SK-N-SH (cell line): ENCODE measurements at regions not wholly inside any gene's neighbourhood (a gene's known extent, or its start where the extent isn't known, plus 50 kb on each side); places are given as distances from the start of the nearest gene placed in this dataset.

ENCODE experiments used
- CTCF ChIA-PET: fragments of 300-600, 350-600 bp; formaldehyde crosslinking; extraction: SDS; loops from one replicate; lab custom pipeline; 2021; lab: Yijun Ruan, JAX
- POLR2A ChIA-PET: fragments of 350-600 bp; sonication (Branson Sonifier 250); formaldehyde crosslinking; extraction: SDS; loops from one replicate; lab custom pipeline; 2020; ENCODE audit warnings: antibody characterized with exemption, inconsistent platforms; lab: Yijun Ruan, JAX
- DNase-seq: peaks from one replicate; pipeline ENCODE4 v3.0.0; 2012
- H2AFZ ChIP-seq: fragments of 200-600 bp; sonication (generic); 2 replicates; pipeline ENCODE4 v1.8.1; 2016; ENCODE audit warnings: antibody characterized with exemption, mild to moderate bottlenecking, low read depth
- H3F3A ChIP-seq: fragments of 200-600 bp; sonication (generic); replicated peaks from 2 replicates; pipeline ENCODE3; 2016; ENCODE audit warnings: antibody characterized with exemption, mild to moderate bottlenecking; ENCODE audit not compliant: insufficient read depth
- H3K27ac ChIP-seq, 2 experiments: fragments of 200-500 bp in 1 of 2; fragments of 200-600 bp in 1 of 2; sonication (Bioruptor generic) in 1 of 2; sonication (generic), shearing (Covaris generic) in 1 of 2; 2 replicates each; pipeline versions ENCODE4 v1.5.1 to v1.6.1; 2014 to 2016; ENCODE audit warnings: low read depth in 2 of 2, inconsistent platforms in 1 of 2, low read length in 1 of 2, mild to moderate bottlenecking in 1 of 2, mixed read lengths in 1 of 2
- H3K27me3 ChIP-seq: fragments of 200-600 bp; sonication (generic), shearing (Covaris generic); 2 replicates; pipeline ENCODE4 v1.6.1; 2016; ENCODE audit warnings: mixed run types; ENCODE audit not compliant: insufficient read depth
- H3K36me3 ChIP-seq, 2 experiments: fragments of 200-500 bp in 1 of 2; fragments of 200-600 bp in 1 of 2; sonication (Bioruptor generic) in 1 of 2; sonication (generic) in 1 of 2; replicated peaks in 1 of 2; 2 replicates each; pipeline versions ENCODE3 to v1.5.1; 2014 to 2016; ENCODE audit warnings: low read length in 1 of 2, mild to moderate bottlenecking in 1 of 2; ENCODE audit not compliant: insufficient read depth in 2 of 2, control insufficient read depth in 1 of 2
- H3K4me1 ChIP-seq, 2 experiments: fragments of 200-500 bp in 1 of 2; fragments of 200-600 bp in 1 of 2; sonication (Bioruptor generic) in 1 of 2; sonication (generic), shearing (Covaris generic) in 1 of 2; 2 replicates each; pipeline versions ENCODE4 v1.5.1 to v1.6.1; 2014 to 2016; ENCODE audit warnings: low read depth in 1 of 2, low read length in 1 of 2, mixed run types in 1 of 2; ENCODE audit not compliant: insufficient read depth in 2 of 2, control insufficient read depth in 1 of 2
- H3K4me2 ChIP-seq: fragments of 200-600 bp; sonication (generic), shearing (Covaris generic); 2 replicates; pipeline ENCODE4 v1.6.1; 2017; ENCODE audit warnings: mixed run types
- H3K4me3 ChIP-seq, 2 experiments: fragments of 200-500 bp in 1 of 2; fragments of 200-600 bp in 1 of 2; sonication (Bioruptor generic) in 1 of 2; sonication (generic), shearing (Covaris generic) in 1 of 2; 2 replicates each; pipeline versions ENCODE4 v1.5.1 to v1.8.1; 2014 to 2016; ENCODE audit warnings: low read depth in 2 of 2, inconsistent platforms in 1 of 2, low read length in 1 of 2, mild to moderate bottlenecking in 1 of 2, mixed read lengths in 1 of 2, moderate library complexity in 1 of 2
- H3K79me2 ChIP-seq: fragments of 200-600 bp; sonication (generic); 2 replicates; pipeline ENCODE4 v1.8.1; 2017; ENCODE audit warnings: mild to moderate bottlenecking; ENCODE audit not compliant: insufficient read depth
- H3K9ac ChIP-seq: fragments of 200-600 bp; sonication (generic); 2 replicates; pipeline ENCODE4 v1.6.1; 2017; ENCODE audit warnings: mixed run types
- H3K9me2 ChIP-seq: fragments of 200-600 bp; sonication (generic); 2 replicates; pipeline ENCODE4 v1.6.1; 2017; ENCODE audit warnings: mixed run types
- H3K9me3 ChIP-seq: fragments of 200-600 bp; sonication (generic); 2 replicates; pipeline ENCODE4 v1.6.1; 2017; ENCODE audit warnings: mixed run types, mild to moderate bottlenecking, moderate library complexity
- H4K20me1 ChIP-seq: fragments of 200-600 bp; sonication (generic); 2 replicates; pipeline ENCODE4 v1.6.1; 2017; ENCODE audit warnings: mild to moderate bottlenecking, mixed run types; ENCODE audit not compliant: insufficient read depth
- ELF1 ChIP-seq: IDR thresholded peaks from 2 replicates; pipeline ENCODE4 v1.4.0; 2012
- FOSL2 ChIP-seq: IDR thresholded peaks from 2 replicates; pipeline ENCODE4 v1.4.0; 2012; ENCODE audit warnings: low read depth, mild to moderate bottlenecking, moderate library complexity, borderline replicate concordance
- GABPA ChIP-seq: IDR thresholded peaks from 2 replicates; pipeline ENCODE4 v1.4.0; 2012; ENCODE audit warnings: low read depth, mild to moderate bottlenecking
- MXI1 ChIP-seq: IDR thresholded peaks from 2 replicates; pipeline ENCODE4 v1.6.1; 2012; ENCODE audit warnings: mild to moderate bottlenecking, low read depth, low read length, improper control_type of control experiment
- NRF1 ChIP-seq: IDR thresholded peaks from 2 replicates; pipeline ENCODE4 v1.6.1; 2012; ENCODE audit warnings: low read depth, mild to moderate bottlenecking, low read length
- POLR2AphosphoS5 ChIP-seq: IDR thresholded peaks from 2 replicates; pipeline ENCODE4 v1.6.1; 2012; ENCODE audit warnings: low read depth, low read length
- RFX5 ChIP-seq: IDR thresholded peaks from 2 replicates; pipeline ENCODE4 v1.6.1; 2012; ENCODE audit warnings: mild to moderate bottlenecking, improper control_type of control experiment, low read length
- RXRA ChIP-seq: IDR thresholded peaks from 2 replicates; pipeline ENCODE4 v1.4.0; 2012; ENCODE audit warnings: low read depth, mild to moderate bottlenecking, borderline replicate concordance
- SMC3 ChIP-seq: IDR thresholded peaks from 2 replicates; pipeline ENCODE4 v1.6.1; 2012; ENCODE audit warnings: low read depth, low read length, improper control_type of control experiment
- TAF1 ChIP-seq: IDR thresholded peaks from 2 replicates; pipeline ENCODE4 v1.6.1; 2012; ENCODE audit warnings: low read depth, mild to moderate bottlenecking, low read length, moderate library complexity, borderline replicate concordance
- YY1 ChIP-seq: IDR thresholded peaks from 2 replicates; pipeline ENCODE4 v1.4.0; 2012; ENCODE audit warnings: low read depth, mild to moderate bottlenecking
- WGBS: methylation state at CpG from one replicate; pipeline ENCODE4 v1.1.6; 2017; ENCODE audit warnings: low lambda C conversion rate; 5-methylcytosine and 5-hydroxymethylcytosine counted together
- TF ChIP-seq, protein P1 (sequence below): fragments of 150-350 bp; IDR thresholded peaks from 2 replicates; pipeline ENCODE4 v1.6.1; 2017; ENCODE audit warnings: antibody characterized with exemption, low read length, low read depth, borderline replicate concordance
- TF ChIP-seq, protein P2 (sequence below): IDR thresholded peaks from 2 replicates; pipeline ENCODE4 v1.6.1; 2012; ENCODE audit warnings: mild to moderate bottlenecking, low read depth, low read length, moderate library complexity
- TF ChIP-seq, protein P3 (sequence below): fragments of 200-600 bp; sonication (generic); IDR thresholded peaks from 2 replicates; pipeline ENCODE4 v1.6.1; 2017; ENCODE audit warnings: antibody characterized with exemption, mild to moderate bottlenecking, moderate library complexity

DNA sequence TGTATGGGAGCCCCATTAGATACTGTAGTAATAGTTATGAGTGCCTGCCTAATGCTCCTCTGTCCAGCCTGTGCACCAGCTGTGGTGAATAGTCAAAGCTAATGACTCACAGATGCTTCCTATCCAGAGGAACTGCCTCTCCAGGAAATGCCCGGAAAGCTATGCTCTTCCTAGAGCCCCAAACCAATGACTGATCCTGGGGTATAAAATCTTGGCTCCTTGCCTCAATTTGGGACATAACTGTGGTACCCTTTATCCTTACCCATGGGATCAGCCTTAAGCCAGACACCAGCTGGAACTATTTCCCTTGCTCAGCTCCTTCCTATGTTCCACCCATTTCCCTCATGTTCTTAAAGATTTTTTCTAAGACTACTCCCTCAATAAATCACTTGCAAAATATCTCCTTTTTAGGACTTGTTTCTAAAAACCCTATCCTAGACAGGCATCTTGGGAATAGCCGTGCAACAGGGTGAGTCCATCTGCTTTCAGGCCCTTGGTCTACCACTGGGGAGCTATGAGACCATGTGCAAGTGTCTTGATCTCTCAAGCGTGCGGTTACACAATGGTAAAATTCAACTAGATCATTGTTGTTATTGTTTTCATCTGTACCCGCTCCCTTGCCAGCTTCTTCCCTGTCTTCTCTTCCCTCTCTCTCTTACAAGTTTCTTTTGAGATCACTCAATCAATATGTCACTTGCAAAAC is 283.7 kb downstream of the BTBD3 start:
- no peak overlapping the region for H3K27ac ChIP-seq
- no peaks in the 10 kb centered on the region for H3K9me3 ChIP-seq
- no peaks in the 10 kb centered on the region for H3K36me3 ChIP-seq
- H3K4me1 ChIP-seq, result no peaks in the 10 kb centered on the region
- peak; percentile 1 for DNase-seq
- ChIA-PET POLR2A (no interaction called here), CTCF (interaction anchor here (1.2 kb wide), 1 partner anchor 9 kb away, joined by 3 read pairs; no protein-coding TSS in a partner anchor)
- no peaks in the 10 kb centered on the region for H3K9me2 ChIP-seq
- no peak overlapping the region for H3K4me3 ChIP-seq
- H2AFZ ChIP-seq, result no peak overlapping the region
- no peaks in the 10 kb centered on the region for H4K20me1 ChIP-seq
- no peaks in the 10 kb centered on the region for H3K27me3 ChIP-seq
- H3K79me2 ChIP-seq, result no peaks in the 10 kb centered on the region
- no peaks in the 10 kb centered on the region for H3F3A ChIP-seq
- no peak overlapping the region for H3K4me2 ChIP-seq
- H3K9ac ChIP-seq, result no peak overlapping the region
- TF ChIP-seq MXI1 (no peak), YY1 (no peak), TAF1 (no peak), FOSL2 (no peak), NRF1 (no peak), RXRA (no peak), ELF1 (no peak), SMC3 (no peak)
- TF ChIP-seq, protein P1, sequence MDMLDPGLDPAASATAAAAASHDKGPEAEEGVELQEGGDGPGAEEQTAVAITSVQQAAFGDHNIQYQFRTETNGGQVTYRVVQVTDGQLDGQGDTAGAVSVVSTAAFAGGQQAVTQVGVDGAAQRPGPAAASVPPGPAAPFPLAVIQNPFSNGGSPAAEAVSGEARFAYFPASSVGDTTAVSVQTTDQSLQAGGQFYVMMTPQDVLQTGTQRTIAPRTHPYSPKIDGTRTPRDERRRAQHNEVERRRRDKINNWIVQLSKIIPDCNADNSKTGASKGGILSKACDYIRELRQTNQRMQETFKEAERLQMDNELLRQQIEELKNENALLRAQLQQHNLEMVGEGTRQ, result no peak
- 44% methylated on average over 5 of the region's 5 CpGs for WGBS

DNA sequence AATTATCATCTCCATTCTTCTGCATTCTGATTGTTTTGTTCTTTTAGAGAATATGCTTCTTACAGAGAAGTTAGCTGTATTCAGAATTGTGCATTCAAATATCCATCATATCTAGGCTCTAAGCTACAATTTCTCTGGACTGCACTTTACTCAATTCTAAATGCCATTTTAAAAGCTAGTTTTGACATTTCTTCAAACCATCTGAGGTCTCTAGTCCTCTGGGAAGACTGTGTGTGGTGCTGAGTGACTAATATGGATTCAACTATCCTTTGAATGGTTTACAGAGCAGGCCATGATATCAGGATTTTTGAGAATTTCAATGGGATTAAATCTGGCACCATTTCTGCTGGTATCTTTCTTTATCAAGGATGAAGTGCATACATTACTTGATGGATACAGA is 285.7 kb downstream of the BTBD3 start:
- Histone ChIP-seq H3K4me3 (no peak overlapping the region), H3K4me1 (no peaks in the 10 kb centered on the region), H3K27me3 (no peaks in the 10 kb centered on the region), H3K27ac (no peak overlapping the region), H3K4me2 (no peak overlapping the region), H2AFZ (no peak overlapping the region), H3K9me3 (0 out of 2 replicates have a peak, but pooled peaks cover 5% of the 10 kb centered on the region), H4K20me1 (no peaks in the 10 kb centered on the region), H3K36me3 (no peaks in the 10 kb centered on the region), H3K9me2 (no peaks in the 10 kb centered on the region), H3K79me2 (no peaks in the 10 kb centered on the region), H3K9ac (no peak overlapping the region), H3F3A (no peaks in the 10 kb centered on the region)
- ChIA-PET POLR2A (no interaction called here), CTCF (no interaction called here)
- no peak for DNase-seq
- TF ChIP-seq POLR2AphosphoS5, result no peak
- no peak for TF ChIP-seq GABPA
- TF ChIP-seq, protein P2, sequence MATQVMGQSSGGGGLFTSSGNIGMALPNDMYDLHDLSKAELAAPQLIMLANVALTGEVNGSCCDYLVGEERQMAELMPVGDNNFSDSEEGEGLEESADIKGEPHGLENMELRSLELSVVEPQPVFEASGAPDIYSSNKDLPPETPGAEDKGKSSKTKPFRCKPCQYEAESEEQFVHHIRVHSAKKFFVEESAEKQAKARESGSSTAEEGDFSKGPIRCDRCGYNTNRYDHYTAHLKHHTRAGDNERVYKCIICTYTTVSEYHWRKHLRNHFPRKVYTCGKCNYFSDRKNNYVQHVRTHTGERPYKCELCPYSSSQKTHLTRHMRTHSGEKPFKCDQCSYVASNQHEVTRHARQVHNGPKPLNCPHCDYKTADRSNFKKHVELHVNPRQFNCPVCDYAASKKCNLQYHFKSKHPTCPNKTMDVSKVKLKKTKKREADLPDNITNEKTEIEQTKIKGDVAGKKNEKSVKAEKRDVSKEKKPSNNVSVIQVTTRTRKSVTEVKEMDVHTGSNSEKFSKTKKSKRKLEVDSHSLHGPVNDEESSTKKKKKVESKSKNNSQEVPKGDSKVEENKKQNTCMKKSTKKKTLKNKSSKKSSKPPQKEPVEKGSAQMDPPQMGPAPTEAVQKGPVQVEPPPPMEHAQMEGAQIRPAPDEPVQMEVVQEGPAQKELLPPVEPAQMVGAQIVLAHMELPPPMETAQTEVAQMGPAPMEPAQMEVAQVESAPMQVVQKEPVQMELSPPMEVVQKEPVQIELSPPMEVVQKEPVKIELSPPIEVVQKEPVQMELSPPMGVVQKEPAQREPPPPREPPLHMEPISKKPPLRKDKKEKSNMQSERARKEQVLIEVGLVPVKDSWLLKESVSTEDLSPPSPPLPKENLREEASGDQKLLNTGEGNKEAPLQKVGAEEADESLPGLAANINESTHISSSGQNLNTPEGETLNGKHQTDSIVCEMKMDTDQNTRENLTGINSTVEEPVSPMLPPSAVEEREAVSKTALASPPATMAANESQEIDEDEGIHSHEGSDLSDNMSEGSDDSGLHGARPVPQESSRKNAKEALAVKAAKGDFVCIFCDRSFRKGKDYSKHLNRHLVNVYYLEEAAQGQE, result no peak
- TF ChIP-seq, protein P3, sequence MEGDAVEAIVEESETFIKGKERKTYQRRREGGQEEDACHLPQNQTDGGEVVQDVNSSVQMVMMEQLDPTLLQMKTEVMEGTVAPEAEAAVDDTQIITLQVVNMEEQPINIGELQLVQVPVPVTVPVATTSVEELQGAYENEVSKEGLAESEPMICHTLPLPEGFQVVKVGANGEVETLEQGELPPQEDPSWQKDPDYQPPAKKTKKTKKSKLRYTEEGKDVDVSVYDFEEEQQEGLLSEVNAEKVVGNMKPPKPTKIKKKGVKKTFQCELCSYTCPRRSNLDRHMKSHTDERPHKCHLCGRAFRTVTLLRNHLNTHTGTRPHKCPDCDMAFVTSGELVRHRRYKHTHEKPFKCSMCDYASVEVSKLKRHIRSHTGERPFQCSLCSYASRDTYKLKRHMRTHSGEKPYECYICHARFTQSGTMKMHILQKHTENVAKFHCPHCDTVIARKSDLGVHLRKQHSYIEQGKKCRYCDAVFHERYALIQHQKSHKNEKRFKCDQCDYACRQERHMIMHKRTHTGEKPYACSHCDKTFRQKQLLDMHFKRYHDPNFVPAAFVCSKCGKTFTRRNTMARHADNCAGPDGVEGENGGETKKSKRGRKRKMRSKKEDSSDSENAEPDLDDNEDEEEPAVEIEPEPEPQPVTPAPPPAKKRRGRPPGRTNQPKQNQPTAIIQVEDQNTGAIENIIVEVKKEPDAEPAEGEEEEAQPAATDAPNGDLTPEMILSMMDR, result no peak
- no peak for TF ChIP-seq NRF1
- no peak for TF ChIP-seq RFX5
